ENCODE measurements at regions not wholly inside any gene's neighbourhood (a gene's known extent, or its start where the extent isn't known, plus 50 kb on each side); places are given as distances from the start of the nearest gene placed in this dataset.

DNA sequence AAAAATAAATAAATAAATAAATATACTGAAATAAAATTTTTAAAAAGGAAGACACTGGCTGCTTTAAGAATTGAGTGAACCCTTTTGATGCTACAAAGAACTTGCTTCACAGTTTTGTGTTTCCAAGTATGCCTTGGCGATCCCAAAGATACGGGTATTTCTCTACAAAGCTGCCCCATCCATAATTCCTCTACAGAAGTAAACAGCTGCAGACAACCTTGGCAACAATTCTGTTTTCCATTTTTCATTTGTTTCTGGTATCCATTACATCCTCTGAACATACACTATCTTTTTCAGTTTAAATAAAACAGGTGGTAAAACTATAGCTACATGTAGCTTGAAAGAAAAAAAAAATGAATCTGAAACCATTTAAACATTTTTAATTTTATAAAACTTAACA is 552.8 kb upstream of the KLHL29 start:
- Histone ChIP-seq H2AFZ (ENCODE audit: low read depth, low read length, poor library complexity, severe bottlenecking) (no peak overlapping the region), H3K36me3 (ENCODE audit: control insufficient read depth in 1 of 2, insufficient read depth in 2 of 2, low read length in 2 of 2) (no peaks in the 10 kb centered on the region), H3K9ac (ENCODE audit: low read length) (no peak overlapping the region), H4K20me1 (ENCODE audit: insufficient read depth) (no peaks in the 10 kb centered on the region), H3K4me1 (ENCODE audit: control insufficient read depth in 1 of 2, insufficient read depth in 2 of 2, low read length in 2 of 2) (no peaks in the 10 kb centered on the region), H3K27me3 (ENCODE audit: insufficient read depth, low read length) (no peaks in the 10 kb centered on the region), H3K4me3 (replicated peaks in 1 of 2; ENCODE audit: low read depth in 1 of 2, low read length in 2 of 2) (no peak overlapping the region), H3K4me2 (ENCODE audit: low read length) (no peak overlapping the region), H3K79me2 (ENCODE audit: insufficient read depth, low read length) (no peaks in the 10 kb centered on the region), H3K27ac (ENCODE audit: low read depth, low read length) (no peak overlapping the region), H3K9me3 (ENCODE audit: control insufficient read depth in 1 of 2, insufficient read depth in 1 of 2, low read depth in 1 of 2, low read length in 2 of 2) (no peaks in the 10 kb centered on the region; a peak in 1 of 4 replicates), H3K9me2 (ENCODE audit: insufficient read depth) (no peaks in the 10 kb centered on the region)
- BruUV-seq (replicated peaks), result no TSS peak
- ATAC-seq (no peak), DNase-seq (ENCODE audit: low read depth, low spot score) (no peak)
- ChIA-PET RAD21 (ENCODE audit: low non-redundant PET in 1 of 2, low total read pairs in 2 of 2, uncharacterized antibody in 2 of 2, unreplicated experiment in 2 of 2) (no interaction called here), CTCF (no interaction called here), POLR2A (no interaction called here)
- TF ChIP-seq ELF1 (IDR thresholded peaks at IDR 0.05; ENCODE audit: borderline replicate concordance, low read depth) (no peak), SP1 (IDR thresholded peaks at IDR 0.05; ENCODE audit: low read depth) (no peak), CBX3 (IDR thresholded peaks at IDR 0.05; ENCODE audit: low read depth) (no peak), JUND (IDR thresholded peaks at IDR 0.05) (no peak), TCF7L2 (IDR thresholded peaks at IDR 0.05; ENCODE audit: borderline replicate concordance, extremely low read depth, insufficient read depth, insufficient read length) (no peak), EZH2 (IDR thresholded peaks at IDR 0.05) (no peak), CEBPB (IDR thresholded peaks at IDR 0.05; ENCODE audit: low read depth) (no peak), ZNF274 (IDR thresholded peaks at IDR 0.05; ENCODE audit: low read depth, low read length) (no peak), ZFX (IDR thresholded peaks at IDR 0.05) (no peak), EZH2phosphoT487 (IDR thresholded peaks at IDR 0.05; ENCODE audit: borderline replicate concordance) (no peak), RAD21 (IDR thresholded peaks at IDR 0.05; ENCODE audit: low read depth) (no peak), POLR2AphosphoS5 (IDR thresholded peaks at IDR 0.05; ENCODE audit: low read depth, low read length) (no peak), POLR2A (IDR thresholded peaks at IDR 0.05; ENCODE audit: borderline replicate concordance, extremely low read depth, insufficient read depth, insufficient read length) (no peak), FOSL1 (IDR thresholded peaks at IDR 0.05; ENCODE audit: low read depth) (no peak), YY1 (IDR thresholded peaks at IDR 0.05; ENCODE audit: extremely low read depth, insufficient replicate concordance, low read depth, low read length) (no peak)
- TF ChIP-seq, protein P1, sequence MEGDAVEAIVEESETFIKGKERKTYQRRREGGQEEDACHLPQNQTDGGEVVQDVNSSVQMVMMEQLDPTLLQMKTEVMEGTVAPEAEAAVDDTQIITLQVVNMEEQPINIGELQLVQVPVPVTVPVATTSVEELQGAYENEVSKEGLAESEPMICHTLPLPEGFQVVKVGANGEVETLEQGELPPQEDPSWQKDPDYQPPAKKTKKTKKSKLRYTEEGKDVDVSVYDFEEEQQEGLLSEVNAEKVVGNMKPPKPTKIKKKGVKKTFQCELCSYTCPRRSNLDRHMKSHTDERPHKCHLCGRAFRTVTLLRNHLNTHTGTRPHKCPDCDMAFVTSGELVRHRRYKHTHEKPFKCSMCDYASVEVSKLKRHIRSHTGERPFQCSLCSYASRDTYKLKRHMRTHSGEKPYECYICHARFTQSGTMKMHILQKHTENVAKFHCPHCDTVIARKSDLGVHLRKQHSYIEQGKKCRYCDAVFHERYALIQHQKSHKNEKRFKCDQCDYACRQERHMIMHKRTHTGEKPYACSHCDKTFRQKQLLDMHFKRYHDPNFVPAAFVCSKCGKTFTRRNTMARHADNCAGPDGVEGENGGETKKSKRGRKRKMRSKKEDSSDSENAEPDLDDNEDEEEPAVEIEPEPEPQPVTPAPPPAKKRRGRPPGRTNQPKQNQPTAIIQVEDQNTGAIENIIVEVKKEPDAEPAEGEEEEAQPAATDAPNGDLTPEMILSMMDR (IDR thresholded peaks at IDR 0.05 in 2 of 3, conservative IDR thresholded peaks at IDR 0.05 in 1 of 3; ENCODE audit: borderline replicate concordance in 1 of 3, insufficient read depth in 1 of 3, low read depth in 2 of 3, low read length in 2 of 3), result no peak
- TF ChIP-seq, protein P2, sequence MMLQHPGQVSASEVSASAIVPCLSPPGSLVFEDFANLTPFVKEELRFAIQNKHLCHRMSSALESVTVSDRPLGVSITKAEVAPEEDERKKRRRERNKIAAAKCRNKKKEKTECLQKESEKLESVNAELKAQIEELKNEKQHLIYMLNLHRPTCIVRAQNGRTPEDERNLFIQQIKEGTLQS (IDR thresholded peaks at IDR 0.05), result no peak
- TF ChIP-seq, protein P3, sequence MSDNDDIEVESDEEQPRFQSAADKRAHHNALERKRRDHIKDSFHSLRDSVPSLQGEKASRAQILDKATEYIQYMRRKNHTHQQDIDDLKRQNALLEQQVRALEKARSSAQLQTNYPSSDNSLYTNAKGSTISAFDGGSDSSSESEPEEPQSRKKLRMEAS (IDR thresholded peaks at IDR 0.05), result no peak
- intact Hi-C loops (cut with micrococcal nuclease), result no loop called here
